HG03432 (cell line): ENCODE measurements at regions not wholly inside any gene's neighbourhood (a gene's known extent, or its start where the extent isn't known, plus 50 kb on each side); places are given as distances from the start of the nearest gene placed in this dataset.

ENCODE experiments used
- ATAC-seq: cut with Tn5 transposase; IDR thresholded peaks from one replicate; pipeline ENCODE4 v1.9.1; 2021; ENCODE audit warnings: mild to moderate bottlenecking, moderate library complexity; ENCODE audit not compliant: unreplicated experiment

- ATAC-seq, result no peak
These were observed 415.3 kb downstream of the MAN2A1 start for GRCh38 chr5:110104726-110105669.

GRCh38 chr5:110105692-110106091 is 416.0 kb downstream of the MAN2A1 start:
- no peak for ATAC-seq

- ATAC-seq, result no peak
These were observed 417.0 kb downstream of the MAN2A1 start for GRCh38 chr5:110106750-110107149.

- no peak for ATAC-seq
These were observed 418.8 kb downstream of the MAN2A1 start for GRCh38 chr5:110108520-110108919.

GRCh38 chr5:110109667-110110066 is 419.9 kb downstream of the MAN2A1 start:
- ATAC-seq, result no peak

- no peak for ATAC-seq
These were observed 422.6 kb downstream of the MAN2A1 start for GRCh38 chr5:110112348-110112747.

GRCh38 chr5:110115503-110115902 is 425.8 kb downstream of the MAN2A1 start:
- no peak for ATAC-seq

- ATAC-seq, result no peak
These were observed 426.8 kb downstream of the MAN2A1 start for GRCh38 chr5:110116539-110116938.

GRCh38 chr5:110134963-110135935 is 445.5 kb downstream of the MAN2A1 start:
- ATAC-seq, result no peak

GRCh38 chr5:110150199-110150598 is 460.5 kb downstream of the MAN2A1 start:
- no peak for ATAC-seq

GRCh38 chr5:110159202-110159601 is 469.5 kb downstream of the MAN2A1 start:
- ATAC-seq, result no peak

- no peak for ATAC-seq
These were observed 471.4 kb downstream of the MAN2A1 start for GRCh38 chr5:110161162-110161561.

- ATAC-seq, result no peak
These were observed 475.6 kb downstream of the MAN2A1 start for GRCh38 chr5:110165366-110165765.

GRCh38 chr5:110167384-110167783 is 477.7 kb downstream of the MAN2A1 start:
- ATAC-seq, result no peak

GRCh38 chr5:110169461-110169860 is 479.7 kb downstream of the MAN2A1 start:
- no peak for ATAC-seq

- ATAC-seq, result no peak
These were observed 488.0 kb downstream of the MAN2A1 start for GRCh38 chr5:110177729-110178128.

GRCh38 chr5:110179321-110179720 is 489.6 kb downstream of the MAN2A1 start:
- ATAC-seq, result no peak

GRCh38 chr5:110194191-110194590 is 504.5 kb downstream of the MAN2A1 start:
- no peak for ATAC-seq

GRCh38 chr5:110195288-110195687 is 505.6 kb downstream of the MAN2A1 start:
- no peak for ATAC-seq

- no peak for ATAC-seq
These were observed 512.1 kb downstream of the MAN2A1 start for GRCh38 chr5:110201791-110202190.

GRCh38 chr5:110203661-110204060 is 513.9 kb downstream of the MAN2A1 start:
- no peak for ATAC-seq
